ENCODE measurements at regions not wholly inside any gene's neighbourhood (a gene's known extent, or its start where the extent isn't known, plus 50 kb on each side); places are given as distances from the start of the nearest gene placed in this dataset.
"Not testable (repeated sequence)": the region's sequence is repeated elsewhere in the genome, so short reads cannot be mapped to it uniquely, and the experiment has no call there.

GRCh38 chr11:126149759-126150625 lies 61.5 kb downstream of the RPUSD4 start:
- ATAC-seq (replicated peaks in 1 of 2): no peak
- H3K9me3 Mint-ChIP-seq: peaks cover 2 to 5% of the 10 kb centered on the region in 2 donors

GRCh38 chr11:126148317-126148716 lies 63.1 kb downstream of the RPUSD4 start:
- Mint-ChIP-seq H3K27me3 (ENCODE audit: low read depth) (peaks cover 6% of the 10 kb centered on the region), H3K27ac (no peak overlapping the region), H3K36me3 (ENCODE audit: insufficient read depth in 2 of 2) (peaks cover 4% of the 10 kb centered on the region in 2 donors), H3K4me3 (no peak overlapping the region), H3K4me1 (ENCODE audit: low read depth) (no peaks in the 10 kb centered on the region), H3K9me3 (peaks cover 2 to 5% of the 10 kb centered on the region in 2 donors)
- DNase-seq: no peak
- ATAC-seq (replicated peaks in 1 of 2): no peak

More at GRCh38 chr11:126149759-126150625, 61.5 kb downstream of the RPUSD4 start:
- no peak for DNase-seq
- Mint-ChIP-seq H3K27ac (no peak overlapping the region), H3K4me1 (ENCODE audit: low read depth) (no peaks in the 10 kb centered on the region), H3K36me3 (ENCODE audit: insufficient read depth in 2 of 2) (peaks cover 4% of the 10 kb centered on the region in 2 donors), H3K27me3 (ENCODE audit: low read depth) (peaks cover 6% of the 10 kb centered on the region), H3K4me3 (no peak overlapping the region)

- Mint-ChIP-seq H3K36me3 (ENCODE audit: insufficient read depth in 2 of 2) (peaks cover 4% of the 10 kb centered on the region in 2 donors), H3K4me1 (ENCODE audit: low read depth) (no peaks in the 10 kb centered on the region), H3K4me3 (no peak overlapping the region), H3K27me3 (ENCODE audit: low read depth) (peaks cover 6% of the 10 kb centered on the region), H3K9me3 (peaks cover 2 to 5% of the 10 kb centered on the region in 2 donors), H3K27ac (no peak overlapping the region)
- DNase-seq: no peak
- no peak for ATAC-seq (replicated peaks in 1 of 2)
Measured at GRCh38 chr11:126147208-126148111, 64.0 kb downstream of the RPUSD4 start.

- no peak for ATAC-seq (replicated peaks in 1 of 2)
- H3K27ac Mint-ChIP-seq: no peak overlapping the region
- H3K4me3 Mint-ChIP-seq: no peak overlapping the region
- no peak for DNase-seq
- no peaks in the 10 kb centered on the region for H3K4me1 Mint-ChIP-seq (ENCODE audit: low read depth)
- H3K36me3 Mint-ChIP-seq (ENCODE audit: insufficient read depth in 2 of 2): no peaks in the 10 kb centered on the region
- peaks cover 7% of the 10 kb centered on the region for H3K27me3 Mint-ChIP-seq (ENCODE audit: low read depth)
- H3K9me3 Mint-ChIP-seq: no peaks in the 10 kb centered on the region
Measured at GRCh38 chr11:126146454-126147192, 64.8 kb downstream of the RPUSD4 start.

- ATAC-seq (replicated peaks in 1 of 2): no peak
- H3K9me3 Mint-ChIP-seq: no peaks in the 10 kb centered on the region
- no peak for DNase-seq
- no peaks in the 10 kb centered on the region for H3K36me3 Mint-ChIP-seq (ENCODE audit: insufficient read depth in 2 of 2)
- H3K4me3 Mint-ChIP-seq: no peak overlapping the region
- peaks cover 13% of the 10 kb centered on the region for H3K27me3 Mint-ChIP-seq (ENCODE audit: low read depth)
- H3K27ac Mint-ChIP-seq: no peak overlapping the region
- no peaks in the 10 kb centered on the region for H3K4me1 Mint-ChIP-seq (ENCODE audit: low read depth)
Measured at GRCh38 chr11:126145954-126146353, 65.5 kb downstream of the RPUSD4 start.

GRCh38 chr11:126143491-126143890 lies 68.0 kb downstream of the RPUSD4 start:
- not testable (repeated sequence) for H3K27ac Mint-ChIP-seq; H3K4me3 Mint-ChIP-seq; H3K4me1 Mint-ChIP-seq (ENCODE audit: low read depth); H3K9me3 Mint-ChIP-seq; DNase-seq; ATAC-seq (replicated peaks in 1 of 2); H3K36me3 Mint-ChIP-seq (ENCODE audit: insufficient read depth in 2 of 2)
- peaks cover 18% of the 10 kb centered on the region for H3K27me3 Mint-ChIP-seq (ENCODE audit: low read depth)

GRCh38 chr11:126140926-126141280 lies 70.5 kb downstream of the RPUSD4 start:
- Mint-ChIP-seq H3K36me3 (ENCODE audit: insufficient read depth in 2 of 2) (no peaks in the 10 kb centered on the region), H3K9me3 (no peaks in the 10 kb centered on the region), H3K27me3 (ENCODE audit: low read depth) (peaks cover 18% of the 10 kb centered on the region), H3K4me3 (no peak overlapping the region), H3K4me1 (ENCODE audit: low read depth) (no peaks in the 10 kb centered on the region), H3K27ac (no peak overlapping the region)
- no peak for DNase-seq
- no peak for ATAC-seq (replicated peaks in 1 of 2)

GRCh38 chr11:126140201-126140925 lies 71.1 kb downstream of the RPUSD4 start:
- H3K4me3 Mint-ChIP-seq: no peak overlapping the region
- H3K27ac Mint-ChIP-seq: no peak overlapping the region
- DNase-seq: no peak
- ATAC-seq (replicated peaks in 1 of 2): no peak
- no peaks in the 10 kb centered on the region for H3K36me3 Mint-ChIP-seq (ENCODE audit: insufficient read depth in 2 of 2)
- no peaks in the 10 kb centered on the region for H3K9me3 Mint-ChIP-seq
- peaks cover 18% of the 10 kb centered on the region for H3K27me3 Mint-ChIP-seq (ENCODE audit: low read depth)
- H3K4me1 Mint-ChIP-seq (ENCODE audit: low read depth): no peaks in the 10 kb centered on the region

- Mint-ChIP-seq H3K27me3 (ENCODE audit: low read depth) (peaks cover 18% of the 10 kb centered on the region), H3K36me3 (ENCODE audit: insufficient read depth in 2 of 2) (no peaks in the 10 kb centered on the region), H3K27ac (no peak overlapping the region), H3K9me3 (no peaks in the 10 kb centered on the region), H3K4me3 (peak overlapping the region in 1 of 2 donors; percentile 18), H3K4me1 (ENCODE audit: low read depth) (no peaks in the 10 kb centered on the region)
- DNase-seq: no peak
- no peak for ATAC-seq (replicated peaks in 1 of 2)
Measured at GRCh38 chr11:126139111-126140091, 72.0 kb downstream of the RPUSD4 start.

- ATAC-seq (replicated peaks in 1 of 2) (no peak), DNase-seq (no peak)
- H3K27ac Mint-ChIP-seq: no peak overlapping the region
- no peaks in the 10 kb centered on the region for H3K36me3 Mint-ChIP-seq (ENCODE audit: insufficient read depth in 2 of 2)
- H3K9me3 Mint-ChIP-seq: no peaks in the 10 kb centered on the region
- peaks cover 20% of the 10 kb centered on the region for H3K27me3 Mint-ChIP-seq (ENCODE audit: low read depth)
- no peak overlapping the region for H3K4me3 Mint-ChIP-seq
- no peaks in the 10 kb centered on the region for H3K4me1 Mint-ChIP-seq (ENCODE audit: low read depth)
Measured at GRCh38 chr11:126138636-126139035, 72.8 kb downstream of the RPUSD4 start.

- no peaks in the 10 kb centered on the region for H3K36me3 Mint-ChIP-seq (ENCODE audit: insufficient read depth in 2 of 2)
Measured at GRCh38 chr11:126137136-126137535, 74.3 kb downstream of the RPUSD4 start.

More at GRCh38 chr11:126137136-126137535, 74.3 kb downstream of the RPUSD4 start:
- Mint-ChIP-seq H3K4me3 (no peak overlapping the region), H3K9me3 (no peaks in the 10 kb centered on the region), H3K27ac (no peak overlapping the region), H3K4me1 (ENCODE audit: low read depth) (no peaks in the 10 kb centered on the region), H3K27me3 (ENCODE audit: low read depth) (peaks cover 26% of the 10 kb centered on the region)
- ATAC-seq (replicated peaks in 1 of 2): no peak
- DNase-seq: no peak

Data from activated T-cell treated with anti-CD3 and anti-CD28 coated beads, Interleukin-2, amount 50 U/mL, for 72 hours (primary cell).